ENCODE measurements at regions not wholly inside any gene's neighbourhood (a gene's known extent, or its start where the extent isn't known, plus 50 kb on each side); places are given as distances from the start of the nearest gene placed in this dataset.

GRCh38 chr7:46286957-46287356, 365.9 kb upstream of the IGFBP3 start:
- ATAC-seq (ENCODE audit: low read depth in 2 of 2) (no peak), DNase-seq (no peak)
- Mint-ChIP-seq H3K27ac (no peak overlapping the region), H3K4me1 (no peaks in the 10 kb centered on the region), H3K9me3 (peaks cover 0 to 6% (median 0%) of the 10 kb centered on the region in 7 donors), H3K36me3 (no peaks in the 10 kb centered on the region), H3K27me3 (no peaks in the 10 kb centered on the region), H3K4me3 (no peak overlapping the region)
- H3K9me3 ChIP-seq (ENCODE audit: control insufficient read depth in 2 of 2, low read length in 2 of 2), result no peaks in the 10 kb centered on the region
- no peak overlapping the region for H3K27ac ChIP-seq (ENCODE audit: insufficient read depth, low read length, poor library complexity, severe bottlenecking)
- H3K36me3 ChIP-seq (ENCODE audit: control insufficient read depth, insufficient read depth, low read length), result no peaks in the 10 kb centered on the region
- no peaks in the 10 kb centered on the region for H3K4me1 ChIP-seq (ENCODE audit: control insufficient read depth, insufficient read depth, low read length, poor library complexity, severe bottlenecking)
- H3K27me3 ChIP-seq (ENCODE audit: control insufficient read depth, insufficient read depth, low read length), result no peaks in the 10 kb centered on the region
- H3K4me3 ChIP-seq (ENCODE audit: low read depth, low read length), result no peak overlapping the region

GRCh38 chr7:46286356-46286755, 365.3 kb upstream of the IGFBP3 start:
- DNase-seq, result no peak
- Mint-ChIP-seq H3K36me3 (no peaks in the 10 kb centered on the region), H3K4me1 (no peaks in the 10 kb centered on the region), H3K27ac (no peak overlapping the region), H3K27me3 (no peaks in the 10 kb centered on the region), H3K9me3 (peaks cover 0 to 6% (median 0%) of the 10 kb centered on the region in 7 donors), H3K4me3 (no peak overlapping the region)
- Histone ChIP-seq H3K27ac (ENCODE audit: insufficient read depth, low read length, poor library complexity, severe bottlenecking) (no peak overlapping the region), H3K27me3 (ENCODE audit: control insufficient read depth, insufficient read depth, low read length) (no peaks in the 10 kb centered on the region), H3K36me3 (ENCODE audit: control insufficient read depth, insufficient read depth, low read length) (no peaks in the 10 kb centered on the region), H3K4me1 (ENCODE audit: control insufficient read depth, insufficient read depth, low read length, poor library complexity, severe bottlenecking) (no peaks in the 10 kb centered on the region), H3K4me3 (ENCODE audit: low read depth, low read length) (no peak overlapping the region), H3K9me3 (ENCODE audit: control insufficient read depth in 2 of 2, low read length in 2 of 2) (no peaks in the 10 kb centered on the region)
- no peak for ATAC-seq (ENCODE audit: low read depth in 2 of 2)

- H3K4me1 ChIP-seq (ENCODE audit: control insufficient read depth, insufficient read depth, low read length, poor library complexity, severe bottlenecking), result no peaks in the 10 kb centered on the region
Observed at GRCh38 chr7:46285878-46286277, 364.8 kb upstream of the IGFBP3 start.

GRCh38 chr7:46283852-46284251, 362.8 kb upstream of the IGFBP3 start:
- Histone ChIP-seq H3K27me3 (ENCODE audit: control insufficient read depth, insufficient read depth, low read length) (no peaks in the 10 kb centered on the region), H3K4me3 (ENCODE audit: low read depth, low read length) (no peak overlapping the region), H3K4me1 (ENCODE audit: control insufficient read depth, insufficient read depth, low read length, poor library complexity, severe bottlenecking) (no peaks in the 10 kb centered on the region), H3K27ac (ENCODE audit: insufficient read depth, low read length, poor library complexity, severe bottlenecking) (no peak overlapping the region), H3K9me3 (ENCODE audit: control insufficient read depth in 2 of 2, low read length in 2 of 2) (no peaks in the 10 kb centered on the region), H3K36me3 (ENCODE audit: control insufficient read depth, insufficient read depth, low read length) (no peaks in the 10 kb centered on the region)
- Mint-ChIP-seq H3K27ac (no peak overlapping the region), H3K27me3 (no peaks in the 10 kb centered on the region), H3K4me3 (no peak overlapping the region), H3K9me3 (peaks cover 0 to 6% (median 0%) of the 10 kb centered on the region in 7 donors), H3K4me1 (no peaks in the 10 kb centered on the region), H3K36me3 (no peaks in the 10 kb centered on the region)
- DNase-seq, result no peak
- ATAC-seq (ENCODE audit: low read depth in 2 of 2), result no peak

More at GRCh38 chr7:46285878-46286277, 364.8 kb upstream of the IGFBP3 start:
- Histone ChIP-seq H3K4me3 (ENCODE audit: low read depth, low read length) (no peak overlapping the region), H3K27me3 (ENCODE audit: control insufficient read depth, insufficient read depth, low read length) (no peaks in the 10 kb centered on the region), H3K36me3 (ENCODE audit: control insufficient read depth, insufficient read depth, low read length) (no peaks in the 10 kb centered on the region), H3K9me3 (ENCODE audit: control insufficient read depth in 2 of 2, low read length in 2 of 2) (no peaks in the 10 kb centered on the region), H3K27ac (ENCODE audit: insufficient read depth, low read length, poor library complexity, severe bottlenecking) (no peak overlapping the region)
- ATAC-seq (ENCODE audit: low read depth in 2 of 2), result no peak
- H3K4me1 Mint-ChIP-seq, result no peaks in the 10 kb centered on the region
- no peaks in the 10 kb centered on the region for H3K27me3 Mint-ChIP-seq
- no peak overlapping the region for H3K4me3 Mint-ChIP-seq
- no peak overlapping the region for H3K27ac Mint-ChIP-seq
- peaks cover 0 to 6% (median 0%) of the 10 kb centered on the region in 7 donors for H3K9me3 Mint-ChIP-seq
- DNase-seq, result no peak
- no peaks in the 10 kb centered on the region for H3K36me3 Mint-ChIP-seq

GRCh38 chr7:46282155-46282554, 361.1 kb upstream of the IGFBP3 start:
- H3K36me3 ChIP-seq (ENCODE audit: control insufficient read depth, insufficient read depth, low read length), result no peaks in the 10 kb centered on the region
- no peaks in the 10 kb centered on the region for H3K4me1 Mint-ChIP-seq
- H3K9me3 ChIP-seq (ENCODE audit: control insufficient read depth in 2 of 2, low read length in 2 of 2), result no peaks in the 10 kb centered on the region
- DNase-seq (no peak), ATAC-seq (ENCODE audit: low read depth in 2 of 2) (no peak)
- H3K27ac ChIP-seq (ENCODE audit: insufficient read depth, low read length, poor library complexity, severe bottlenecking), result no peak overlapping the region
- H3K9me3 Mint-ChIP-seq, result peaks cover 0 to 14% (median 0%) of the 10 kb centered on the region in 7 donors
- no peak overlapping the region for H3K4me3 ChIP-seq (ENCODE audit: low read depth, low read length)
- no peak overlapping the region for H3K4me3 Mint-ChIP-seq
- no peaks in the 10 kb centered on the region for H3K27me3 ChIP-seq (ENCODE audit: control insufficient read depth, insufficient read depth, low read length)
- H3K4me1 ChIP-seq (ENCODE audit: control insufficient read depth, insufficient read depth, low read length, poor library complexity, severe bottlenecking), result no peaks in the 10 kb centered on the region
- H3K36me3 Mint-ChIP-seq, result no peaks in the 10 kb centered on the region
- no peak overlapping the region for H3K27ac Mint-ChIP-seq
- H3K27me3 Mint-ChIP-seq, result no peaks in the 10 kb centered on the region

GRCh38 chr7:46281071-46281470, 360.0 kb upstream of the IGFBP3 start:
- Mint-ChIP-seq H3K27me3 (no peaks in the 10 kb centered on the region), H3K4me3 (no peak overlapping the region), H3K9me3 (peaks cover 0 to 17% (median 2%) of the 10 kb centered on the region in 7 donors), H3K27ac (no peak overlapping the region), H3K36me3 (no peaks in the 10 kb centered on the region), H3K4me1 (no peaks in the 10 kb centered on the region)
- Histone ChIP-seq H3K27me3 (ENCODE audit: control insufficient read depth, insufficient read depth, low read length) (no peaks in the 10 kb centered on the region), H3K27ac (ENCODE audit: insufficient read depth, low read length, poor library complexity, severe bottlenecking) (no peak overlapping the region), H3K36me3 (ENCODE audit: control insufficient read depth, insufficient read depth, low read length) (no peaks in the 10 kb centered on the region), H3K9me3 (ENCODE audit: control insufficient read depth in 2 of 2, low read length in 2 of 2) (no peaks in the 10 kb centered on the region), H3K4me3 (ENCODE audit: low read depth, low read length) (no peak overlapping the region), H3K4me1 (ENCODE audit: control insufficient read depth, insufficient read depth, low read length, poor library complexity, severe bottlenecking) (no peaks in the 10 kb centered on the region)
- ATAC-seq (ENCODE audit: low read depth in 2 of 2), result no peak
- no peak for DNase-seq

- H3K9me3 ChIP-seq (ENCODE audit: control insufficient read depth in 2 of 2, low read length in 2 of 2), result no peaks in the 10 kb centered on the region
- H3K9me3 Mint-ChIP-seq, result peaks cover 0 to 11% (median 2%) of the 10 kb centered on the region in 7 donors
- H3K36me3 ChIP-seq (ENCODE audit: control insufficient read depth, insufficient read depth, low read length), result no peaks in the 10 kb centered on the region
- no peaks in the 10 kb centered on the region for H3K4me1 Mint-ChIP-seq
- H3K27me3 ChIP-seq (ENCODE audit: control insufficient read depth, insufficient read depth, low read length), result no peaks in the 10 kb centered on the region
- H3K4me3 Mint-ChIP-seq, result no peak overlapping the region
- H3K4me1 ChIP-seq (ENCODE audit: control insufficient read depth, insufficient read depth, low read length, poor library complexity, severe bottlenecking), result no peaks in the 10 kb centered on the region
- H3K27ac Mint-ChIP-seq, result no peak overlapping the region
- no peak for DNase-seq
- H3K36me3 Mint-ChIP-seq, result no peaks in the 10 kb centered on the region
- no peak overlapping the region for H3K4me3 ChIP-seq (ENCODE audit: low read depth, low read length)
- H3K27me3 Mint-ChIP-seq, result no peaks in the 10 kb centered on the region
- H3K27ac ChIP-seq (ENCODE audit: insufficient read depth, low read length, poor library complexity, severe bottlenecking), result no peak overlapping the region
- ATAC-seq (ENCODE audit: low read depth in 2 of 2), result no peak
Observed at GRCh38 chr7:46279290-46279689, 358.2 kb upstream of the IGFBP3 start.

GRCh38 chr7:46264646-46265045, 343.6 kb upstream of the IGFBP3 start:
- Histone ChIP-seq H3K27me3 (ENCODE audit: control insufficient read depth, insufficient read depth, low read length) (no peaks in the 10 kb centered on the region), H3K36me3 (ENCODE audit: control insufficient read depth, insufficient read depth, low read length) (no peaks in the 10 kb centered on the region), H3K4me1 (ENCODE audit: control insufficient read depth, insufficient read depth, low read length, poor library complexity, severe bottlenecking) (no peaks in the 10 kb centered on the region), H3K27ac (ENCODE audit: insufficient read depth, low read length, poor library complexity, severe bottlenecking) (no peak overlapping the region), H3K9me3 (ENCODE audit: control insufficient read depth in 2 of 2, low read length in 2 of 2) (peaks cover 0 to 10% of the 10 kb centered on the region in 2 experiments), H3K4me3 (ENCODE audit: low read depth, low read length) (no peak overlapping the region)
- peaks cover 0 to 23% (median 7%) of the 10 kb centered on the region in 7 donors for H3K9me3 Mint-ChIP-seq
- H3K4me1 Mint-ChIP-seq, result no peaks in the 10 kb centered on the region
- no peaks in the 10 kb centered on the region for H3K27me3 Mint-ChIP-seq
- H3K27ac Mint-ChIP-seq, result no peak overlapping the region
- H3K36me3 Mint-ChIP-seq, result no peaks in the 10 kb centered on the region
- no peak overlapping the region for H3K4me3 Mint-ChIP-seq
- no peak for DNase-seq
- no peak for ATAC-seq (ENCODE audit: low read depth in 2 of 2)
